MCF 10A (cell line): ENCODE measurements at regions not wholly inside any gene's neighbourhood (a gene's known extent, or its start where the extent isn't known, plus 50 kb on each side); places are given as distances from the start of the nearest gene placed in this dataset.

Experiments used
- BruUV-seq: library from RNA; stranded (reverse); fragments of 400-500 nt; replicated peaks from 2 replicates; lab custom pipeline; 2021; lab: Mats Ljungman, UMichigan
- CTCF ChIA-PET: fragments of 300-600 bp; sonication (Branson Sonifier 250); formaldehyde crosslinking; extraction: SDS; loops from one replicate; lab custom pipeline; 2021; ENCODE audit warnings: antibody characterized with exemption, inconsistent platforms; lab: Yijun Ruan, JAX
- POLR2A ChIA-PET: fragments of 300-600, 350-650 bp; sonication (Branson Sonifier 250); formaldehyde crosslinking; extraction: SDS; loops from one replicate; lab custom pipeline; 2020; ENCODE audit warnings: antibody characterized with exemption, inconsistent platforms; lab: Yijun Ruan, JAX
- DNase-seq: peaks from one replicate; pipeline ENCODE4 v3.0.0-alpha.2; 2018; ENCODE audit not compliant: unreplicated experiment
- H3K27ac Mint-ChIP-seq: one replicate; pipeline ENCODE4 v1.8.0; 2022; ENCODE audit warnings: mild to moderate bottlenecking, low read depth, mixed read lengths; ENCODE audit not compliant: unreplicated experiment
- H3K27me3 Mint-ChIP-seq: one replicate; pipeline ENCODE4 v1.8.0; 2022; ENCODE audit warnings: mixed read lengths; ENCODE audit not compliant: insufficient read depth, unreplicated experiment
- H3K36me3 Mint-ChIP-seq: one replicate; pipeline ENCODE4 v1.8.0; 2022; ENCODE audit warnings: mild to moderate bottlenecking, moderate library complexity, mixed read lengths; ENCODE audit not compliant: insufficient read depth, unreplicated experiment
- H3K4me1 Mint-ChIP-seq: one replicate; pipeline ENCODE4 v1.8.0; 2022; ENCODE audit warnings: mixed read lengths; ENCODE audit not compliant: insufficient read depth, unreplicated experiment
- H3K4me3 Mint-ChIP-seq: one replicate; pipeline ENCODE4 v1.8.0; 2022; ENCODE audit warnings: mild to moderate bottlenecking, moderate library complexity, mixed read lengths; ENCODE audit not compliant: unreplicated experiment
- H3K9me3 Mint-ChIP-seq: one replicate; pipeline ENCODE4 v1.8.0; 2022; ENCODE audit warnings: mixed read lengths; ENCODE audit not compliant: unreplicated experiment
- intact Hi-C: fragments of 100-400 bp; cut with micrococcal nuclease; formaldehyde crosslinking; loops from 2 replicates; pipeline ENCODE4 v1.14.1; 2022
- TF ChIP-seq, protein P1 (sequence below): fragments of 200-600 bp; IDR thresholded peaks from one replicate; pipeline ENCODE4 v1.8.0; 2022; ENCODE audit warnings: antibody characterized with exemption, mild to moderate bottlenecking; ENCODE audit not compliant: unreplicated experiment

GRCh38 chr5:143682929-143683386, 129.0 kb upstream of the HMHB1 start:
- Mint-ChIP-seq H3K27ac (no peak overlapping the region), H3K4me1 (peaks cover 8% of the 10 kb centered on the region), H3K9me3 (no peaks in the 10 kb centered on the region), H3K4me3 (no peak overlapping the region), H3K27me3 (no peaks in the 10 kb centered on the region), H3K36me3 (no peaks in the 10 kb centered on the region)
- no peak for DNase-seq
- CTCF ChIA-PET, result interaction anchor here (0.5 to 2.4 kb wide), 13 partner anchors 9 to 767 kb away, joined by 3 to 13 read pairs (median 3); partner anchors contain the start of gene NR3C1
- intact Hi-C loops, result loop anchor here (10.0 kb wide), 1 partner anchor 518 kb away; no protein-coding TSS in a partner anchor
- no TSS peak for BruUV-seq
- POLR2A ChIA-PET, result interaction anchor here (0.6 to 1.4 kb wide), 7 partner anchors 8 to 271 kb away, joined by 3 to 4 read pairs (median 3); no protein-coding TSS in a partner anchor
- TF ChIP-seq, protein P1, sequence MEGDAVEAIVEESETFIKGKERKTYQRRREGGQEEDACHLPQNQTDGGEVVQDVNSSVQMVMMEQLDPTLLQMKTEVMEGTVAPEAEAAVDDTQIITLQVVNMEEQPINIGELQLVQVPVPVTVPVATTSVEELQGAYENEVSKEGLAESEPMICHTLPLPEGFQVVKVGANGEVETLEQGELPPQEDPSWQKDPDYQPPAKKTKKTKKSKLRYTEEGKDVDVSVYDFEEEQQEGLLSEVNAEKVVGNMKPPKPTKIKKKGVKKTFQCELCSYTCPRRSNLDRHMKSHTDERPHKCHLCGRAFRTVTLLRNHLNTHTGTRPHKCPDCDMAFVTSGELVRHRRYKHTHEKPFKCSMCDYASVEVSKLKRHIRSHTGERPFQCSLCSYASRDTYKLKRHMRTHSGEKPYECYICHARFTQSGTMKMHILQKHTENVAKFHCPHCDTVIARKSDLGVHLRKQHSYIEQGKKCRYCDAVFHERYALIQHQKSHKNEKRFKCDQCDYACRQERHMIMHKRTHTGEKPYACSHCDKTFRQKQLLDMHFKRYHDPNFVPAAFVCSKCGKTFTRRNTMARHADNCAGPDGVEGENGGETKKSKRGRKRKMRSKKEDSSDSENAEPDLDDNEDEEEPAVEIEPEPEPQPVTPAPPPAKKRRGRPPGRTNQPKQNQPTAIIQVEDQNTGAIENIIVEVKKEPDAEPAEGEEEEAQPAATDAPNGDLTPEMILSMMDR, result no peak

GRCh38 chr5:143682246-143682905, 129.6 kb upstream of the HMHB1 start:
- Mint-ChIP-seq H3K27me3 (no peaks in the 10 kb centered on the region), H3K4me3 (no peak overlapping the region), H3K36me3 (no peaks in the 10 kb centered on the region), H3K9me3 (no peaks in the 10 kb centered on the region), H3K4me1 (peaks cover 8% of the 10 kb centered on the region), H3K27ac (no peak overlapping the region)
- POLR2A ChIA-PET, result interaction anchor here (0.6 to 1.4 kb wide), 7 partner anchors 9 to 271 kb away, joined by 3 to 4 read pairs (median 3); no protein-coding TSS in a partner anchor
- no peak for DNase-seq
- CTCF ChIA-PET, result interaction anchor here (0.7 to 2.4 kb wide), 10 partner anchors 9 to 766 kb away, joined by 3 to 13 read pairs (median 4); partner anchors contain the start of gene NR3C1
- BruUV-seq, result no TSS peak
- intact Hi-C loops, result loop anchor here (10.0 kb wide), 1 partner anchor 518 kb away; no protein-coding TSS in a partner anchor
- TF ChIP-seq, protein P1, result no peak

- CTCF ChIA-PET, result interaction anchor here (0.9 to 1.5 kb wide), 5 partner anchors 12 to 277 kb away, joined by 3 to 7 read pairs (median 3); partner anchors contain the start of gene NR3C1
These were observed 131.2 kb upstream of the HMHB1 start for GRCh38 chr5:143680672-143681259.

More at GRCh38 chr5:143680672-143681259, 131.2 kb upstream of the HMHB1 start:
- H3K27me3 Mint-ChIP-seq, result no peaks in the 10 kb centered on the region
- no TSS peak for BruUV-seq
- intact Hi-C loops, result loop anchor here (10.0 kb wide), 1 partner anchor 516 kb away; no protein-coding TSS in a partner anchor
- H3K36me3 Mint-ChIP-seq, result no peaks in the 10 kb centered on the region
- no peaks in the 10 kb centered on the region for H3K9me3 Mint-ChIP-seq
- TF ChIP-seq, protein P1, result no peak
- H3K4me3 Mint-ChIP-seq, result no peak overlapping the region
- no peak overlapping the region for H3K27ac Mint-ChIP-seq
- no peak for DNase-seq
- peaks cover 8% of the 10 kb centered on the region for H3K4me1 Mint-ChIP-seq
- POLR2A ChIA-PET, result interaction anchor here (0.7 to 1.8 kb wide), 4 partner anchors 11 to 43 kb away, joined by 3 to 5 read pairs (median 4); no protein-coding TSS in a partner anchor
